ENCODE measurements at regions not wholly inside any gene's neighbourhood (a gene's known extent, or its start where the extent isn't known, plus 50 kb on each side); places are given as distances from the start of the nearest gene placed in this dataset.

- no peak for DNase-seq (ENCODE audit: low read depth)
Observed at GRCh38 chr6:40195428-40196134, 261.3 kb upstream of the MOCS1 start.

GRCh38 chr6:40194447-40195170 is 260.3 kb upstream of the MOCS1 start:
- no peak for DNase-seq (ENCODE audit: low read depth)

GRCh38 chr6:40192516-40192915 is 258.3 kb upstream of the MOCS1 start:
- DNase-seq (ENCODE audit: low read depth) = no peak

- DNase-seq (ENCODE audit: low read depth) = no peak
Observed at GRCh38 chr6:40188931-40189330, 254.7 kb upstream of the MOCS1 start.

- no peak for DNase-seq (ENCODE audit: low read depth)
Observed at GRCh38 chr6:40187535-40188144, 253.4 kb upstream of the MOCS1 start.

- DNase-seq (ENCODE audit: low read depth) = no peak
Observed at GRCh38 chr6:40185486-40185885, 251.2 kb upstream of the MOCS1 start.

GRCh38 chr6:40183902-40184301 is 249.6 kb upstream of the MOCS1 start:
- no peak for DNase-seq (ENCODE audit: low read depth)

- DNase-seq (ENCODE audit: low read depth) = no peak
Observed at GRCh38 chr6:40181367-40181766, 247.1 kb upstream of the MOCS1 start.

- DNase-seq (ENCODE audit: low read depth) = no peak
Observed at GRCh38 chr6:40180271-40180670, 246.0 kb upstream of the MOCS1 start.

- no peak for DNase-seq (ENCODE audit: low read depth)
Observed at GRCh38 chr6:40179496-40179895, 245.2 kb upstream of the MOCS1 start.

- no peak for DNase-seq (ENCODE audit: low read depth)
Observed at GRCh38 chr6:40177598-40177997, 243.3 kb upstream of the MOCS1 start.

GRCh38 chr6:40176152-40176551 is 241.9 kb upstream of the MOCS1 start:
- DNase-seq (ENCODE audit: low read depth) = no peak

GRCh38 chr6:40172272-40172671 is 238.0 kb upstream of the MOCS1 start:
- DNase-seq (ENCODE audit: low read depth) = no peak

- DNase-seq (ENCODE audit: low read depth) = no peak
Observed at GRCh38 chr6:40171343-40171742, 237.1 kb upstream of the MOCS1 start.

GRCh38 chr6:40170856-40171255 is 236.6 kb upstream of the MOCS1 start:
- no peak for DNase-seq (ENCODE audit: low read depth)

GRCh38 chr6:40169878-40170277 is 235.6 kb upstream of the MOCS1 start:
- DNase-seq (ENCODE audit: low read depth) = no peak

GRCh38 chr6:40166963-40167362 is 232.7 kb upstream of the MOCS1 start:
- DNase-seq (ENCODE audit: low read depth) = no peak

- DNase-seq (ENCODE audit: low read depth) = no peak
Observed at GRCh38 chr6:40165036-40165709, 230.9 kb upstream of the MOCS1 start.

GRCh38 chr6:40164345-40164755 is 230.1 kb upstream of the MOCS1 start:
- DNase-seq (ENCODE audit: low read depth) = peak; percentile 24

GRCh38 chr6:40163924-40164323 is 229.7 kb upstream of the MOCS1 start:
- no peak for DNase-seq (ENCODE audit: low read depth)

- DNase-seq (ENCODE audit: low read depth) = no peak
Observed at GRCh38 chr6:40162074-40162473, 227.8 kb upstream of the MOCS1 start.

- no peak for DNase-seq (ENCODE audit: low read depth)
Observed at GRCh38 chr6:40160826-40161225, 226.6 kb upstream of the MOCS1 start.
